ENCODE measurements at regions not wholly inside any gene's neighbourhood (a gene's known extent, or its start where the extent isn't known, plus 50 kb on each side); places are given as distances from the start of the nearest gene placed in this dataset.

GRCh38 chr1:88079036-88079435 is 605.0 kb upstream of the PKN2 start:
- H3K36me3 ChIP-seq: no peaks in the 10 kb centered on the region
- TF ChIP-seq EP300 (IDR thresholded peaks at IDR 0.05) (no peak), POLR2A (IDR thresholded peaks at IDR 0.05) (no peak), CTCF (IDR thresholded peaks at IDR 0.05) (no peak)
- H3K27me3 ChIP-seq: no peaks in the 10 kb centered on the region
- H3K27ac ChIP-seq: no peak overlapping the region
- WGBS, 2 donors: 83 to 88% methylated on average over 1 of the region's 1 CpG
- no peaks in the 10 kb centered on the region for H3K4me1 ChIP-seq
- DNase-seq (ENCODE audit: low spot score in 2 of 2): no peak
- no peak overlapping the region for H3K4me3 ChIP-seq
- peaks cover 0 to 4% (median 0%) of the 10 kb centered on the region in 4 donors for H3K9me3 ChIP-seq

GRCh38 chr1:88080875-88081274 is 603.2 kb upstream of the PKN2 start:
- no peaks in the 10 kb centered on the region for H3K4me1 ChIP-seq
- DNase-seq (ENCODE audit: low spot score in 2 of 2): no peak
- H3K4me3 ChIP-seq: no peak overlapping the region

DNA sequence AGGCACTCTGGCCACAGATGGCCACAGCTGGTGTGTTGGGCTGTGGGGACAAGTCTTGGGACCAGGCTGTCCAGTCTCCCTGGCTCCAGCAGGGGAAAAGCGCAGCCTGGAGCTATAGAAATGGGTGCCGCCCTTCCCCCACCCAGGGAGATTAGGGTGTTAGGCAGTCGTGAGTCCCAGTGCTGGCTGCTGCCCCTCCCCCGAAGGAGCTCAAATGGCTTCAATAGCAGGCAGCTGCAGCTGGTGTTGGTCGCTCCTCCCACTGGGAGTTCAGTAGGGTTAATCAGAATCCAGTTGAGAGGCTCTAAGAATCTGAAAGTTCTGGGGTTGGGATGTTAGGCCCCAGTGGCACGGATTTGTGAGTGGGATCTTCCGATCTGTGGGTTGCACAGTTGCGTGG is 595.6 kb upstream of the PKN2 start:
- TF ChIP-seq CTCF (IDR thresholded peaks at IDR 0.05): no peak
- TF ChIP-seq POLR2A (IDR thresholded peaks at IDR 0.05): no peak
- TF ChIP-seq EP300 (IDR thresholded peaks at IDR 0.05): no peak
- Histone ChIP-seq H3K9me3 (peaks cover 0 to 23% (median 0%) of the 10 kb centered on the region in 4 donors), H3K36me3 (no peaks in the 10 kb centered on the region), H3K27ac (no peak overlapping the region), H3K27me3 (no peaks in the 10 kb centered on the region), H3K4me3 (no peak overlapping the region), H3K4me1 (no peaks in the 10 kb centered on the region)
- DNase-seq (ENCODE audit: low spot score in 2 of 2): no peak
- 82 to 87% methylated on average over 7 to 8 of the region's 8 CpGs for WGBS, 2 donors

More at GRCh38 chr1:88080875-88081274, 603.2 kb upstream of the PKN2 start:
- H3K36me3 ChIP-seq: no peaks in the 10 kb centered on the region
- peaks cover 0 to 16% (median 0%) of the 10 kb centered on the region in 4 donors for H3K9me3 ChIP-seq
- H3K27me3 ChIP-seq: no peaks in the 10 kb centered on the region
- H3K27ac ChIP-seq: no peak overlapping the region
- TF ChIP-seq CTCF (IDR thresholded peaks at IDR 0.05) (no peak), EP300 (IDR thresholded peaks at IDR 0.05) (no peak), POLR2A (IDR thresholded peaks at IDR 0.05) (no peak)

DNA sequence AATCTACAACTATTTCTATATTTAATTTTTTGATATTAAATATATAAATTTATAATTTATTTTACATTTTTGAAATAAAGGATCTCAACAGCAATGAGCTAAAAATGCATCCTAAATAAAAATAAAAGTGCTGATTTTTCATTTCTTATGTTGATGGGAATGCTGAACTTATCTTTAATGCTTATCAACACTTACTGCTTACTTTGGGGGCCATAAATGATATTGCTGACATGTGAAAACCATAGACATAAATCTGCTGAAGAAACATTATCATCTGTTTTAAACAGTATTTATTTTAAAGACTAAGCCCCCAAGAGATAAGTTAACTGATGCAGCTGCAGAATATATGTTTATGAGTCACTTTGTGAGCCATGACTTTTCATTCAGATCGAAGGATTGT is 594.1 kb upstream of the PKN2 start:
- no peak for DNase-seq (ENCODE audit: low spot score in 2 of 2)
- H3K4me1 ChIP-seq: no peaks in the 10 kb centered on the region
- H3K27me3 ChIP-seq: no peaks in the 10 kb centered on the region
- WGBS, 2 donors: 0% methylated on average over 1 of the region's 1 CpG
- TF ChIP-seq POLR2A (IDR thresholded peaks at IDR 0.05) (no peak), CTCF (IDR thresholded peaks at IDR 0.05) (no peak), EP300 (IDR thresholded peaks at IDR 0.05) (no peak)
- no peak overlapping the region for H3K27ac ChIP-seq
- H3K9me3 ChIP-seq: peaks cover 0 to 9% (median 0%) of the 10 kb centered on the region in 4 donors
- no peaks in the 10 kb centered on the region for H3K36me3 ChIP-seq
- no peak overlapping the region for H3K4me3 ChIP-seq

DNA sequence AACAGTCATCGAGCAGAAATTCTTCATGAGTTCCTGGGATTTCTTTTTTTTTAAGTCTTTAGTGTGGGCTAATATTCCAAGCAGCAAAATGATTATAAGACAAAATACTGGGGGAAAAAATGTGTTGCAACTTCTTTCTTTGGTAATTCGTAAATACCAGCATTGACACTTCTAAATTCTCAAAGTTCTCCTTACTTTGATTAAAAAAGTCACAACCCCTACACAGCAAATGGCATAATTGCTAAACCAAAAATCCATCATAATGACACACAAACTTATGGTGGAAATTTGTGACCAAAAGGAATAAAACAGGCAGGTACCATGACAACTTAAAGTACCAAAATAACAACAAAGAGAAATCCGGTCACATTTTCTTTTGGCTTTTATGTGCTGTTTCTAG is 585.2 kb upstream of the PKN2 start:
- 85 to 87% methylated on average over 3 of the region's 3 CpGs for WGBS, 2 donors
- Histone ChIP-seq H3K4me1 (no peaks in the 10 kb centered on the region), H3K9me3 (no peaks in the 10 kb centered on the region), H3K36me3 (no peaks in the 10 kb centered on the region), H3K27ac (no peak overlapping the region), H3K4me3 (no peak overlapping the region), H3K27me3 (no peaks in the 10 kb centered on the region)
- TF ChIP-seq CTCF (IDR thresholded peaks at IDR 0.05) (no peak), EP300 (IDR thresholded peaks at IDR 0.05) (no peak), POLR2A (IDR thresholded peaks at IDR 0.05) (no peak)
- no peak for DNase-seq (ENCODE audit: low spot score in 2 of 2)
